IMR-90 (cell line): ENCODE measurements at regions not wholly inside any gene's neighbourhood (a gene's known extent, or its start where the extent isn't known, plus 50 kb on each side); places are given as distances from the start of the nearest gene placed in this dataset.

Experiments
- ATAC-seq: fragments of 200-7000 bp; cut with Tn5 transposase; 2 replicates; pipeline ENCODE4 v1.9.1; 2020; ENCODE audit warnings: low read depth, mild to moderate bottlenecking, moderate library complexity
- BruUV-seq: library from RNA; stranded (reverse); fragments of 400-500 nt; replicated peaks from 2 replicates; lab custom pipeline; 2021; lab: Mats Ljungman, UMichigan
- CTCF ChIA-PET: fragments of 300-600 bp; formaldehyde crosslinking; extraction: SDS; loops from one replicate; lab custom pipeline; 2021; ENCODE audit warnings: antibody characterized with exemption; lab: Yijun Ruan, JAX
- POLR2A ChIA-PET: fragments of 300-600 bp; sonication (Branson Sonifier 250); formaldehyde crosslinking; loops from one replicate; lab custom pipeline; 2022; ENCODE audit warnings: antibody characterized with exemption; ENCODE audit not compliant: unreplicated experiment; lab: Charles Lee
- DNase-seq: peaks from one replicate; pipeline ENCODE4 v3.0.0; 2013
- H2AFZ ChIP-seq: replicated peaks from 2 replicates; pipeline ENCODE3; 2013; ENCODE audit warnings: low read length, mild to moderate bottlenecking; ENCODE audit not compliant: poor library complexity
- H2AK5ac ChIP-seq: 2 replicates; pipeline ENCODE4 v1.6.1; 2013; ENCODE audit warnings: low read depth, low read length, inconsistent platforms
- H2AK9ac ChIP-seq: replicated peaks from 2 replicates; pipeline ENCODE3; 2013; ENCODE audit warnings: mild to moderate bottlenecking, low read depth, low read length, moderate library complexity; ENCODE audit not compliant: poor library complexity
- H2BK120ac ChIP-seq: 2 replicates; pipeline ENCODE4 v1.6.1; 2013; ENCODE audit warnings: low read depth, low read length, inconsistent platforms
- H2BK15ac ChIP-seq: 3 replicates; pipeline ENCODE4 v1.6.1; 2013; ENCODE audit warnings: low read depth, low read length, inconsistent platforms
- H2BK20ac ChIP-seq: 2 replicates; pipeline ENCODE4 v1.6.1; 2013; ENCODE audit warnings: low read depth, mild to moderate bottlenecking, inconsistent platforms, low read length, moderate library complexity
- H2BK5ac ChIP-seq: 2 replicates; pipeline ENCODE4 v1.6.1; 2013; ENCODE audit warnings: mild to moderate bottlenecking, low read depth, low read length, inconsistent platforms; ENCODE audit not compliant: poor library complexity, severe bottlenecking
- H3K14ac ChIP-seq: replicated peaks from 2 replicates; pipeline ENCODE4 v1.6.1; 2013; ENCODE audit warnings: low read depth, low read length, inconsistent platforms
- H3K18ac ChIP-seq: 2 replicates; pipeline ENCODE4 v1.6.1; 2013; ENCODE audit warnings: low read depth, low read length, control low read depth
- H3K23ac ChIP-seq: 2 replicates; pipeline ENCODE4 v1.6.1; 2013; ENCODE audit warnings: low read depth, low read length, inconsistent platforms
- H3K27ac ChIP-seq: 2 replicates; pipeline ENCODE4 v1.5.1; 2013; ENCODE audit warnings: mild to moderate bottlenecking, control low read depth, low read length; ENCODE audit not compliant: insufficient read depth
- H3K27me3 ChIP-seq: 2 replicates; pipeline ENCODE4 v1.6.1; 2013; ENCODE audit warnings: low read length; ENCODE audit not compliant: control insufficient read depth, insufficient read depth
- H3K36me3 ChIP-seq: 2 replicates; pipeline ENCODE4 v1.6.1; 2013; ENCODE audit warnings: low read length, mixed read lengths; ENCODE audit not compliant: control insufficient read depth, insufficient read depth
- H3K4ac ChIP-seq: 2 replicates; pipeline ENCODE4 v1.6.1; 2013; ENCODE audit warnings: low read depth, low read length, inconsistent platforms
- H3K4me1 ChIP-seq: 2 replicates; pipeline ENCODE4 v1.6.1; 2013; ENCODE audit warnings: low read length, mixed read lengths; ENCODE audit not compliant: control insufficient read depth, insufficient read depth
- H3K4me2 ChIP-seq: 2 replicates; pipeline ENCODE4 v1.6.1; 2013; ENCODE audit warnings: low read depth, mild to moderate bottlenecking, control low read depth, low read length, moderate library complexity
- H3K4me3 ChIP-seq: 2 replicates; pipeline ENCODE4 v1.5.1; 2013; ENCODE audit warnings: low read depth, mild to moderate bottlenecking, control low read depth, low read length, moderate library complexity; ENCODE audit not compliant: insufficient read depth
- H3K56ac ChIP-seq: 2 replicates; pipeline ENCODE4 v1.6.1; 2013; ENCODE audit warnings: low read length, inconsistent platforms; ENCODE audit not compliant: insufficient read depth; ENCODE audit errors: extremely low read depth
- H3K79me1 ChIP-seq, 2 experiments: 2 replicates each; pipeline ENCODE4 v1.6.1; 2013; ENCODE audit warnings: low read length in 2 of 2, inconsistent platforms in 1 of 2, low read depth in 1 of 2
- H3K9ac ChIP-seq: 2 replicates; pipeline ENCODE4 v1.6.1; 2013; ENCODE audit warnings: low read depth, low read length, control low read depth
- H3K9me1 ChIP-seq: 2 replicates; pipeline ENCODE4 v1.6.1; 2013; ENCODE audit warnings: low read length, inconsistent platforms; ENCODE audit not compliant: insufficient read depth
- H3K9me3 ChIP-seq: 2 replicates; pipeline ENCODE4 v1.6.1; 2013; ENCODE audit warnings: low read length; ENCODE audit not compliant: control insufficient read depth, insufficient read depth
- H4K20me1 ChIP-seq: 2 replicates; pipeline ENCODE4 v1.6.1; 2013; ENCODE audit warnings: low read length, inconsistent platforms; ENCODE audit not compliant: insufficient read depth
- H4K5ac ChIP-seq: 2 replicates; pipeline ENCODE4 v1.6.1; 2013; ENCODE audit warnings: mild to moderate bottlenecking, low read depth, low read length, control low read depth
- H4K8ac ChIP-seq, 2 experiments: 2 replicates each; pipeline ENCODE4 v1.6.1; 2013; ENCODE audit warnings: low read depth in 2 of 2, low read length in 2 of 2, control low read depth in 1 of 2, inconsistent platforms in 1 of 2
- H4K91ac ChIP-seq: 2 replicates; pipeline ENCODE4 v1.6.1; 2013; ENCODE audit warnings: low read depth, low read length, inconsistent platforms; ENCODE audit not compliant: insufficient read depth
- CTCF ChIP-seq: conservative IDR thresholded peaks from 2 replicates; pipeline ENCODE4 v1.5.1; 2012; ENCODE audit warnings: mild to moderate bottlenecking, low read depth, low read length, improper control_type of control experiment
- NFE2L2 ChIP-seq: fragments of 150-350 bp; IDR thresholded peaks from 2 replicates; pipeline ENCODE4 v1.6.1; 2016; ENCODE audit warnings: low read depth, mild to moderate bottlenecking, low read length
- RAD21 ChIP-seq: IDR thresholded peaks from 2 replicates; pipeline ENCODE4 v1.6.1; 2012; ENCODE audit warnings: low read length, improper control_type of control experiment
- SMC3 ChIP-seq: fragments of 150-350 bp; IDR thresholded peaks from 2 replicates; pipeline ENCODE4 v1.6.1; 2016; ENCODE audit warnings: low read depth, mild to moderate bottlenecking, antibody characterized with exemption, low read length, moderate library complexity
- dilution Hi-C: fragments of 300-500 bp; cut with HindIII; formaldehyde crosslinking; loops from one replicate; pipeline ENCODE4 v1.14.3; 2018; ENCODE audit warnings: low sequenced_read_pairs; ENCODE audit not compliant: unreplicated experiment
- in situ Hi-C: fragments of 300-500 bp; cut with MboI; formaldehyde crosslinking; loops from 3 replicates; pipeline ENCODE4 v1.14.3; 2019; ENCODE audit warnings: low sequenced_read_pairs, inconsistent platforms, mixed read lengths
- intact Hi-C: fragments of 100-400 bp; cut with micrococcal nuclease; formaldehyde crosslinking; loops from 2 replicates; pipeline ENCODE4 v1.10.0; 2022

GRCh38 chr3:109631897-109632296, 294.6 kb upstream of the DPPA4 start:
- no TSS peak for BruUV-seq

More at GRCh38 chr3:109631897-109632296, 294.6 kb upstream of the DPPA4 start:
- dilution Hi-C loops (no loop called here), intact Hi-C loops (no loop called here), in situ Hi-C loops (no loop called here)
- no peak overlapping the region for H2AK5ac ChIP-seq
- DNase-seq (no peak), ATAC-seq (no peak)
- H3K36me3 ChIP-seq: no peaks in the 10 kb centered on the region
- H3K4ac ChIP-seq: no peak overlapping the region
- H3K23ac ChIP-seq: no peak overlapping the region
- no peak overlapping the region for H2AFZ ChIP-seq
- H4K91ac ChIP-seq: no peak overlapping the region
- no peak overlapping the region for H3K56ac ChIP-seq
- no peak overlapping the region for H3K4me3 ChIP-seq
- no peak overlapping the region for H3K9ac ChIP-seq
- no peaks in the 10 kb centered on the region for H3K9me1 ChIP-seq
- no peak overlapping the region for H4K5ac ChIP-seq
- H3K4me2 ChIP-seq: no peak overlapping the region
- no peaks in the 10 kb centered on the region for H3K4me1 ChIP-seq
- H4K8ac ChIP-seq: no peak overlapping the region
- H2BK20ac ChIP-seq: no peak overlapping the region
- CTCF ChIA-PET: interaction anchor here (0.8 kb wide), 1 partner anchor 20 kb away, joined by 3 read pairs; no protein-coding TSS in a partner anchor
- no peaks in the 10 kb centered on the region for H4K20me1 ChIP-seq
- no peak overlapping the region for H2AK9ac ChIP-seq
- H2BK5ac ChIP-seq: no peak overlapping the region
- H2BK120ac ChIP-seq: no peak overlapping the region
- POLR2A ChIA-PET: no interaction called here
- H2BK15ac ChIP-seq: no peak overlapping the region
- H3K79me1 ChIP-seq: no peaks in the 10 kb centered on the region
- H3K9me3 ChIP-seq: no peaks in the 10 kb centered on the region; the same call in 1 of the 2 replicates
- no peak for TF ChIP-seq NFE2L2
- TF ChIP-seq SMC3: no peak
- no peak for TF ChIP-seq CTCF
- TF ChIP-seq RAD21: no peak
- H3K18ac ChIP-seq: no peak overlapping the region
- no peaks in the 10 kb centered on the region for H3K27me3 ChIP-seq
- H3K27ac ChIP-seq: no peak overlapping the region
- no peak overlapping the region for H3K14ac ChIP-seq
